Gastroesophageal sphincter (tissue), 3 donors: ENCODE measurements at regions not wholly inside any gene's neighbourhood (a gene's known extent, or its start where the extent isn't known, plus 50 kb on each side); places are given as distances from the start of the nearest gene placed in this dataset.

Experiments used
- CTCF ChIP-seq, 4 experiments: fragments of 200-600 bp in 2 of 4; fragments of 450-650 bp in 2 of 4; sonication (generic) in 1 of 4; IDR thresholded peaks; one replicate each; pipeline ENCODE4 v1.5.1; 2017 to 2019; ENCODE audit warnings: antibody characterized with exemption in 4 of 4, mild to moderate bottlenecking in 2 of 4, moderate library complexity in 2 of 4
- POLR2AphosphoS5 ChIP-seq: sonication (generic); formaldehyde crosslinking; IDR thresholded peaks from one replicate; pipeline ENCODE4 v1.6.1; 2017; ENCODE audit warnings: antibody characterized with exemption

GRCh38 chr13:99690426-99691174, 189.3 kb downstream of the TM9SF2 start:
- no peak for TF ChIP-seq CTCF (IDR thresholded peaks at IDR 0.05)
- TF ChIP-seq POLR2AphosphoS5, result no peak
